ENCODE measurements at regions not wholly inside any gene's neighbourhood (a gene's known extent, or its start where the extent isn't known, plus 50 kb on each side); places are given as distances from the start of the nearest gene placed in this dataset.

- DNase-seq: no peak
These were observed 622.1 kb downstream of the METTL15 start for GRCh38 chr11:28730336-28730735.

- no peak for DNase-seq
These were observed 621.2 kb downstream of the METTL15 start for GRCh38 chr11:28729339-28729738.

- DNase-seq: no peak
These were observed 620.5 kb downstream of the METTL15 start for GRCh38 chr11:28728666-28729065.

GRCh38 chr11:28727254-28727653, 619.1 kb downstream of the METTL15 start:
- DNase-seq: no peak

- no peak for DNase-seq
These were observed 618.2 kb downstream of the METTL15 start for GRCh38 chr11:28726432-28726831.

GRCh38 chr11:28715726-28716125, 607.5 kb downstream of the METTL15 start:
- no peak for DNase-seq

GRCh38 chr11:28713850-28714249, 605.7 kb downstream of the METTL15 start:
- no peak for DNase-seq

GRCh38 chr11:28708075-28708474, 599.9 kb downstream of the METTL15 start:
- no peak for DNase-seq

- DNase-seq: no peak
These were observed 596.6 kb downstream of the METTL15 start for GRCh38 chr11:28704801-28705200.

GRCh38 chr11:28703371-28703770, 595.2 kb downstream of the METTL15 start:
- DNase-seq: no peak

GRCh38 chr11:28702871-28703270, 594.7 kb downstream of the METTL15 start:
- DNase-seq: no peak

GRCh38 chr11:28702450-28702790, 594.2 kb downstream of the METTL15 start:
- no peak for DNase-seq

GRCh38 chr11:28701760-28702449, 593.7 kb downstream of the METTL15 start:
- no peak for DNase-seq

- DNase-seq: no peak
These were observed 591.5 kb downstream of the METTL15 start for GRCh38 chr11:28699701-28700100.

GRCh38 chr11:28697920-28698827, 590.0 kb downstream of the METTL15 start:
- DNase-seq: peak; percentile 8

GRCh38 chr11:28696591-28696990, 588.4 kb downstream of the METTL15 start:
- no peak for DNase-seq

- DNase-seq: no peak
These were observed 582.6 kb downstream of the METTL15 start for GRCh38 chr11:28690746-28691145.

- DNase-seq: no peak
These were observed 575.9 kb downstream of the METTL15 start for GRCh38 chr11:28684011-28684586.

GRCh38 chr11:28679795-28680468, 571.7 kb downstream of the METTL15 start:
- DNase-seq: no peak

- DNase-seq: no peak
These were observed 569.5 kb downstream of the METTL15 start for GRCh38 chr11:28677721-28678120.

- no peak for DNase-seq
These were observed 567.0 kb downstream of the METTL15 start for GRCh38 chr11:28675183-28675582.

GRCh38 chr11:28674433-28675103, 566.4 kb downstream of the METTL15 start:
- no peak for DNase-seq

All from occipital lobe (tissue), 1 donor.